Lower leg skin (tissue), 4 donors: ENCODE measurements at regions not wholly inside any gene's neighbourhood (a gene's known extent, or its start where the extent isn't known, plus 50 kb on each side); places are given as distances from the start of the nearest gene placed in this dataset.

Experiments used
- DNase-seq, 2 donors: peaks; one replicate each; pipeline ENCODE4 v3.0.0-alpha.2; 2019; ENCODE audit warnings: low spot score in 2 of 2
- H3K4me3 ChIP-seq: fragments of 200-600 bp; sonication (generic); 2 replicates; pipeline ENCODE4 v1.5.1; 2017; ENCODE audit warnings: mild to moderate bottlenecking, low read depth; ENCODE audit not compliant: poor library complexity, severe bottlenecking
- CTCF ChIP-seq, 3 donors: fragments of 450-650 bp; IDR thresholded peaks; one replicate each; pipeline ENCODE4 v1.5.1; 2016; ENCODE audit warnings: antibody characterized with exemption in 3 of 3, mild to moderate bottlenecking in 3 of 3, moderate library complexity in 2 of 3
- POLR2A ChIP-seq, 2 donors: fragments of 450-650 bp; IDR thresholded peaks; one replicate each; pipeline ENCODE4 v1.6.1; 2016 to 2017; ENCODE audit warnings: antibody characterized with exemption in 2 of 2, mild to moderate bottlenecking in 1 of 2, moderate library complexity in 1 of 2
- WGBS, 2 donors: methylation state at CpG; one replicate each; pipeline ENCODE4 v1.1.5; 2018; 5-methylcytosine and 5-hydroxymethylcytosine counted together
- intact Hi-C: fragments of 100-400 bp; cut with DNase I; formaldehyde crosslinking; loops from one replicate; pipeline ENCODE4 v1.15.0; 2023; ENCODE audit warnings: low total_unique reads

GRCh38 chr12:92289629-92290349, 144.1 kb upstream of the BTG1 start:
- WGBS, 2 donors = 62 to 71% methylated on average over 5 of the region's 5 CpGs
- TF ChIP-seq CTCF (IDR thresholded peaks at IDR 0.05) = no peak
- no peak for TF ChIP-seq POLR2A (IDR thresholded peaks at IDR 0.05)
- intact Hi-C loops = no loop called here
- DNase-seq = no peak
- no peak overlapping the region for H3K4me3 ChIP-seq

GRCh38 chr12:92288561-92288960, 142.9 kb upstream of the BTG1 start:
- intact Hi-C loops = no loop called here
- H3K4me3 ChIP-seq = no peak overlapping the region
- no peak for DNase-seq
- WGBS, 2 donors = 81% methylated on average over 8 of the region's 8 CpGs
- no peak for TF ChIP-seq POLR2A (IDR thresholded peaks at IDR 0.05)

GRCh38 chr12:92278378-92278828, 132.8 kb upstream of the BTG1 start:
- DNase-seq = no peak
- no peak overlapping the region for H3K4me3 ChIP-seq
- intact Hi-C loops = no loop called here
- no peak for TF ChIP-seq CTCF (IDR thresholded peaks at IDR 0.05)
- TF ChIP-seq POLR2A (IDR thresholded peaks at IDR 0.05) = no peak
- 16 to 20% methylated on average over 2 of the region's 2 CpGs for WGBS, 2 donors

DNA sequence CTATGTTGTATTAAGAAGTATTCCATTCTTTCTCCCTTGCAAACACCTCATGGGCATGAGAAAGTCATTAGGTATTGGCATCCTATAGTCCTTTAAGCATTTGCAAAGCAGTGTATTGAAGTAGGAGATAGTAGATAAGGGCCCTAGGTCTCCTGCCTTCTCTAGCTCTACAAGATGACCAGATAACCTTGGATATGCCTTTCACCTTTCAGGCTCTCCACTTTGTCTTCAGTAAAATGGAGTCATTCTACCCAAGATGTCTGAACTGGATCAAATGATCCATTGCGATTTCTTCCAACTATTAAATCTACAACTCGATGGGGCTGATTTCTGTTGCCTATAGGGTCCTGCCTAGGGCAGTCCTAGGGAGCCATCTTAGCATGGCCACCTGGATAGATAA, 132.1 kb upstream of the BTG1 start:
- no peak for DNase-seq
- intact Hi-C loops = no loop called here
- H3K4me3 ChIP-seq = no peak overlapping the region
- WGBS, 2 donors = 49 to 50% methylated on average over 2 of the region's 2 CpGs
- no peak for TF ChIP-seq CTCF (IDR thresholded peaks at IDR 0.05)
- TF ChIP-seq POLR2A (IDR thresholded peaks at IDR 0.05) = no peak

- 97 to 100% methylated on average over 1 of the region's 1 CpG for WGBS, 2 donors
- TF ChIP-seq CTCF (IDR thresholded peaks at IDR 0.05) = no peak
- TF ChIP-seq POLR2A (IDR thresholded peaks at IDR 0.05) = no peak
These were observed 130.6 kb upstream of the BTG1 start for GRCh38 chr12:92276276-92276675.

DNA sequence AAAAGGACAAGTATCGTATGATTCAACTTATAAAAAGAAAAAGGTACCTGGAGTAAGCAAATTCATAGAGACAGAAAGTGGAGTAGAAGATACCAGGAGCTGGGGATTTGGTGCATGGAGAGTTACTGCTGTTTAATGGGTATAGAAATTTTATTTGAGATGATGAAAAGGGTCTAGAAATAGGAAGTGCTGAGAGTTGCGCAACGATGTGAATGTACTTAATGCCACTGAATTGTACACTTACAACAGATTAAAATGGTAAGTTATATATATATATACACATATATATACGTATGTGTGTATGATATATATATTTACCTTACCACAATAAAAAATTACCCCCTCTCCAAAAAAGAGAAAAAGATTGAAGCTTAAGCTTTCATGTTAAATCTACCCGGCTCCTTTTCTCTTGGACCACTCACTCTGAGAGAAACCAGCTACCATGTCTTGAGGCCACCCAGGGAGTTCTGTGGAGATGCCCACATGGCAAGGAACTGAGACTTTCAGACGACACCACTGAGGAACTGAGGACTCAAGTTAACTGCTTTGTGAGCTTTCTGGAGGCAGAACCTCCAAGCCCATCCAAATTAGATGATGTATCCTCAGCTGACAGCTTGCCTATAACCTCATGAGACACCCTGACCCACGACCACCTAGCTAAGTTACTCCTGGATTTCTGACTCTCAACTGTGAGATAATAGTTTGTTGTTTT, 130.0 kb upstream of the BTG1 start:
- TF ChIP-seq CTCF (IDR thresholded peaks at IDR 0.05) (no peak), POLR2A (IDR thresholded peaks at IDR 0.05) (no peak)
- 78% methylated on average over 7 of the region's 7 CpGs for WGBS, 2 donors
- H3K4me3 ChIP-seq = no peak overlapping the region
- no peak for DNase-seq
- intact Hi-C loops = no loop called here

More at GRCh38 chr12:92276276-92276675, 130.6 kb upstream of the BTG1 start:
- intact Hi-C loops = no loop called here
- DNase-seq = no peak
- no peak overlapping the region for H3K4me3 ChIP-seq
